Activated naive CD4-positive, alpha-beta T cell treated with anti-CD3 and anti-CD28 coated beads, Interleukin-2, amount 10 ng/mL, durations not matched to agents 7 days and 5 days (primary cell): ENCODE measurements at regions not wholly inside any gene's neighbourhood (a gene's known extent, or its start where the extent isn't known, plus 50 kb on each side); places are given as distances from the start of the nearest gene placed in this dataset.
"Not testable (repeated sequence)": the region's sequence is repeated elsewhere in the genome, so short reads cannot be mapped to it uniquely, and the experiment has no call there.

Source experiments
- CTCF ChIA-PET: fragments of 350-600 bp; sonication (Branson Sonifier 250); formaldehyde crosslinking; loops from one replicate; lab custom pipeline; 2021; ENCODE audit warnings: antibody characterized with exemption; lab: Charles Lee
- DNase-seq: peaks from one replicate; pipeline ENCODE4 v3.0.0-alpha.2; 2020
- H3K27ac Mint-ChIP-seq: one replicate; pipeline ENCODE4 v1.8.0; 2021; ENCODE audit warnings: mild to moderate bottlenecking, moderate library complexity, mixed read lengths
- H3K27me3 Mint-ChIP-seq: one replicate; pipeline ENCODE4 v1.8.0; 2021; ENCODE audit warnings: mild to moderate bottlenecking, mixed read lengths
- H3K36me3 Mint-ChIP-seq: one replicate; pipeline ENCODE4 v1.8.0; 2021; ENCODE audit warnings: mixed read lengths
- H3K4me1 Mint-ChIP-seq: one replicate; pipeline ENCODE4 v1.8.0; 2021; ENCODE audit warnings: mixed read lengths
- H3K4me3 Mint-ChIP-seq: one replicate; pipeline ENCODE4 v1.8.0; 2021; ENCODE audit warnings: mild to moderate bottlenecking, moderate library complexity, mixed read lengths
- H3K9me3 Mint-ChIP-seq: one replicate; pipeline ENCODE4 v1.8.0; 2021; ENCODE audit warnings: mixed read lengths

DNA sequence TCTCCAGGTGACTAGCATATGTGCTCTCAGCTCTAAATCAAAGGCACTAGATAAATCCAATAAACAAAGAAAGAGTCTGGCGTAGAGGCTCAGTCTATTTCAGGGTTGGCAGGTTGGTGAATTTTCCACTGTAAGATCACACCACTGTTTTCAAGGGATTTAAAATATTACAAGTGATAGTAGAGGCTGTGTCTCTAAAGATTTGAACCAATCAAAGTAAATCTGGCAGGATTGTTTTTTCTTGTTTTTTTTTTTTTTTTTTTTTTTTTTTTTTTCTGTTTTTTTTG lies 67.4 kb downstream of the MRPL57 start:
- CTCF ChIA-PET, H3K27ac Mint-ChIP-seq, DNase-seq, H3K4me3 Mint-ChIP-seq, H3K4me1 Mint-ChIP-seq, H3K36me3 Mint-ChIP-seq, H3K9me3 Mint-ChIP-seq: not testable (repeated sequence)
- peaks cover 14% of the 10 kb centered on the region for H3K27me3 Mint-ChIP-seq

- no peaks in the 10 kb centered on the region for H3K9me3 Mint-ChIP-seq
- DNase-seq, result no peak
- CTCF ChIA-PET, result no interaction called here
- H3K4me1 Mint-ChIP-seq, result no peaks in the 10 kb centered on the region
- no peaks in the 10 kb centered on the region for H3K36me3 Mint-ChIP-seq
- peaks cover 14% of the 10 kb centered on the region for H3K27me3 Mint-ChIP-seq
- no peak overlapping the region for H3K4me3 Mint-ChIP-seq
- H3K27ac Mint-ChIP-seq, result no peak overlapping the region
Observed at GRCh38 chr13:21246761-21247452, 70.4 kb downstream of the MRPL57 start.

GRCh38 chr13:21256351-21256761 lies 79.9 kb downstream of the MRPL57 start:
- CTCF ChIA-PET, result no interaction called here
- no peak for DNase-seq
- H3K27me3 Mint-ChIP-seq, result no peaks in the 10 kb centered on the region
- no peak overlapping the region for H3K27ac Mint-ChIP-seq
- no peaks in the 10 kb centered on the region for H3K36me3 Mint-ChIP-seq
- H3K9me3 Mint-ChIP-seq, result no peaks in the 10 kb centered on the region
- no peaks in the 10 kb centered on the region for H3K4me1 Mint-ChIP-seq
- no peak overlapping the region for H3K4me3 Mint-ChIP-seq

DNA sequence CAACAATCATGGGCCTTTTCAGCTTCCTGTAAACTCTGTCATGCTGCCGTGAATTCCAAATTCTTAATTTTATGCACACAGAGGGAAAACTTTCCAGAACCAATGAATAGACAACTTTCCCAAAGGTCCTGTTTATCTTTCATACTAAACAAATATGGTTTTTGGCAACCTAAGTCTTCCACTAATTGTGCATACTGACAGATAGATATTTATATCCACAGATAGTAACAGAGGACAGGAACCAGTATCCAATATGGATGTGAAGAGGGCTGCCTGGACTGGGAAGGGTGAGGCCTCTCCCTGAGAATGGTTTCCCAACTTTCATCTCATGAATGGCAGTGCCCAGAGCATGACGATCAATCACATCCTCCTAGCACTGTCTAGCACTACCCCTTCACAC lies 80.4 kb downstream of the MRPL57 start:
- Mint-ChIP-seq H3K27ac (no peak overlapping the region), H3K27me3 (no peaks in the 10 kb centered on the region)

DNA sequence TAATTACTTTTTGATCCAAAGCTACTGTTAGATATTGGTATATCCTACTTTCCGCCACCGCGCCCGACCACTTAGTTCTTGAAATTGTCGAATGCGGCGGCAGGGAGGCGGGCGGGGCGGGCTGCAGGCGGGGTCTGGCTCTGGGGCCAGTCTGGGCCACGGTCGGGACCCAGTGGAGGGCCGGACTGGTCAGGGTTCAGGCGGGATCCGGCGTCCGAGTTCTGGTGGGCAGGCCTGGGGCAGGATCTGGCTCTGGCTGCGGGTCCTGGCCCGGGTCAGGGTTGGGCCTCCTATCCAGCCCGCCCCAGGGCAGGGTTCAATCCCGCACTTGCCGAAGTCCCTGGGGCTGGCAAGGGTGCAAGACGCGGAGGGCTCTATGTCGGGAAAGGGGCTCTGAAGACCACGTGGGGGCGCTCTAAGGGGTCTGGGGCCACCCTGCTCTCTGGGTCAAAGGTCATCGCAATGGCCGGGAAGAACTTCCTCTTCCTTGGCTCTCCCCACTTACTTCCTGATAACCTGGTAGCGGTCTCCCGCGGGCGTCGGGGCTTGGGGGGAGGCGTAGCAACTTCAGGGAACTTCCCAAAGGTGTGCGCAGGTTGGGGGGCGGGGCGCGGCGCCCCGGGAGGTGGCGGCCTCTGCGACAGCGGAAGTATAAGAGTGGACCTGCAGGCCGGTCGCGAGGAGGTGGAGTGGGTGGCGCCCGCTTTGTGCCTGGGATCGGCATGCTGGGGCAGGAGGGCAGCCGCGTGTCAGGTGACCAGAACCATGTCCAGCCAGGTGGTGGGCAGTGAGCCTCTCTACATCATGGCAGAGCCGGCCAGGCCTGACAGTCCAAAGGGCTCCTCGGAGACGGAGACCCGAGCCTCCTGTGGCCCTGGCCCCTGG lies 83.4 kb downstream of the MRPL57 start:
- Mint-ChIP-seq H3K9me3 (no peaks in the 10 kb centered on the region), H3K27ac (no peak overlapping the region), H3K36me3 (no peaks in the 10 kb centered on the region), H3K4me1 (no peaks in the 10 kb centered on the region), H3K27me3 (peaks cover 3% of the 10 kb centered on the region), H3K4me3 (no peak overlapping the region)
- CTCF ChIA-PET, result no interaction called here
- DNase-seq, result no peak

More for the DNA sequence above, 80.4 kb downstream of the MRPL57 start:
- H3K4me3 Mint-ChIP-seq, result no peak overlapping the region
- H3K9me3 Mint-ChIP-seq, result no peaks in the 10 kb centered on the region
- CTCF ChIA-PET, result no interaction called here
- no peaks in the 10 kb centered on the region for H3K36me3 Mint-ChIP-seq
- no peak for DNase-seq
- no peaks in the 10 kb centered on the region for H3K4me1 Mint-ChIP-seq

- DNase-seq, H3K4me1 Mint-ChIP-seq, H3K4me3 Mint-ChIP-seq, CTCF ChIA-PET, H3K36me3 Mint-ChIP-seq, H3K9me3 Mint-ChIP-seq, H3K27me3 Mint-ChIP-seq, H3K27ac Mint-ChIP-seq: not testable (repeated sequence)
Observed at GRCh38 chr13:21260561-21261290, 84.3 kb downstream of the MRPL57 start.

- H3K36me3 Mint-ChIP-seq, H3K4me1 Mint-ChIP-seq, CTCF ChIA-PET, H3K27me3 Mint-ChIP-seq, H3K27ac Mint-ChIP-seq, H3K9me3 Mint-ChIP-seq, H3K4me3 Mint-ChIP-seq, DNase-seq: not testable (repeated sequence)
Observed at GRCh38 chr13:21261487-21262216, 85.2 kb downstream of the MRPL57 start.

- H3K4me3 Mint-ChIP-seq, H3K9me3 Mint-ChIP-seq, H3K27ac Mint-ChIP-seq, H3K27me3 Mint-ChIP-seq, H3K4me1 Mint-ChIP-seq, DNase-seq, CTCF ChIA-PET, H3K36me3 Mint-ChIP-seq: not testable (repeated sequence)
Observed at GRCh38 chr13:21263909-21264308, 87.5 kb downstream of the MRPL57 start.

DNA sequence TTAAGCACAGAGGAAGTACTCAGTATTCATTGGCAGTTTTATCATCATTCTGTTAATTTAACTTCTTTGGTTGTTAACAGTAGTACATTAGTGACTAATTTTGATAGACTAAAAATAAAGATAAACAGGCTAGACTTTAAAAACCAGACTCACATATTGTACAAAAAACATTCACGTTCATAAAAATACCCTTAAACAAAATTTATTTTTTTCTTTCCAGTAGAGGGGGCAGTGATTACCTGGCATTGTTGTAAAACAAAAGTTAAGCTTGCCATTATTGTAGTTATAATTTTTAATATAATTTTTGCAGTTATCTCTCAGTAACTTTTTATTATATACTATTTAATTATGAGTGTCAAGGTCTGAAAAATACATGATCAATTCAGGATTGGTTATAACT lies 92.0 kb downstream of the MRPL57 start:
- H3K27ac Mint-ChIP-seq, H3K9me3 Mint-ChIP-seq, H3K4me3 Mint-ChIP-seq, DNase-seq, H3K36me3 Mint-ChIP-seq, H3K4me1 Mint-ChIP-seq, H3K27me3 Mint-ChIP-seq: not testable (repeated sequence)
- CTCF ChIA-PET, result interaction anchor here (0.8 kb wide), 1 partner anchor 35 kb away, joined by 3 read pairs; no protein-coding TSS in a partner anchor

DNA sequence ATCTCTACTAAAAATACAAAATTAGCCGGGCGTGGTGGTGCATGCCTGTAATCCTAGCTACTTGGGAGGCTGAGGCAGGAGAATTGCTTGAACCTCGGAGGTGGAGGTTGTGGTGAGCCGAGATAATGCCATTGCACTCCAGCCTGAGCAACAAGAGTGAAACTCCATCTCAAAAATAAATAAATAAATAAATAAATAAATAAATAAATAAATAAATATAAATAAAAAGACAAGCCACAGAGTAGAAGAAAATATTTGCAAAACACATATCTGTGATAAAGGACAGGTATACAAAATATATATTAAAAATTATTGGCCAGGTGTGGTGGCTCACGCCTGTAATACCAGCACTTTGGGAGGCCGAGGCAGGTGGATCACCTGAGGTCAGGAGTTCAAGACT lies 96.0 kb downstream of the MRPL57 start:
- DNase-seq, H3K4me1 Mint-ChIP-seq, H3K27me3 Mint-ChIP-seq, H3K36me3 Mint-ChIP-seq, H3K9me3 Mint-ChIP-seq, H3K4me3 Mint-ChIP-seq, H3K27ac Mint-ChIP-seq, CTCF ChIA-PET: not testable (repeated sequence)

GRCh38 chr13:21274457-21274856 lies 98.0 kb downstream of the MRPL57 start:
- DNase-seq, H3K4me1 Mint-ChIP-seq, CTCF ChIA-PET, H3K36me3 Mint-ChIP-seq, H3K4me3 Mint-ChIP-seq, H3K9me3 Mint-ChIP-seq, H3K27me3 Mint-ChIP-seq, H3K27ac Mint-ChIP-seq: not testable (repeated sequence)

- Mint-ChIP-seq H3K27ac (no peak overlapping the region), H3K4me3 (no peak overlapping the region), H3K9me3 (no peaks in the 10 kb centered on the region), H3K36me3 (no peaks in the 10 kb centered on the region), H3K27me3 (no peaks in the 10 kb centered on the region), H3K4me1 (no peaks in the 10 kb centered on the region)
- CTCF ChIA-PET, result no interaction called here
- DNase-seq, result no peak
Observed at GRCh38 chr13:21282065-21282464, 105.6 kb downstream of the MRPL57 start.

DNA sequence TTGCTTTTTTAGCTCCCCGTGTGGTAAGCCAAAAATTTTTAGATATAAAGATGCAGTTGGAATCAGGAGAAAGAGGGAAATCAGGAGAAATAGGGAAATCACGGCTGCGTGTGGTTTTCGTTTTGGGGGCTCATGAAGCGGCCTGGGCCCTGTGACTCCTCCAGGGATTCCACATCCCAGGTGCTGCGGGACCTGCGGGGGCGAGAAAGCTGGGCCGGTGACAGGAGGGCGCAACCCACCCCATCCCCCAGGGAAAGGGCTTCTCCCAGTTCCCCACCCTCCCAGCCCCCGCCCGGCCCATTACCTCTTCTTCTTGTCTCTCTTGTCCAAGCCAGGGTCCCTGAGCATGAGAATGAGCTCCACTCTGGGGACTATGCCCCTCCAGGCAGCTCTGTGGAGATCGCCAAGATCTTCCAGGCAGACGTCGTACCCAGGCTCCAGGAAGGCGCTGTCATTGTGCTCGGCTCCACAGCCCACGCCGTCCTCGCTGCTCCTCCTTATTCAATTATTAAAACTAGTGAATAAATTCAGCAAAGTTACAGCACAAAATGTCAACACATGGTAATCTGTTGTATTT lies 111.0 kb downstream of the MRPL57 start:
- no peaks in the 10 kb centered on the region for H3K4me1 Mint-ChIP-seq

GRCh38 chr13:21289475-21289874 lies 113.0 kb downstream of the MRPL57 start:
- Mint-ChIP-seq H3K27me3 (no peaks in the 10 kb centered on the region), H3K4me1 (no peaks in the 10 kb centered on the region), H3K4me3 (no peak overlapping the region), H3K9me3 (peaks cover 2% of the 10 kb centered on the region), H3K27ac (no peak overlapping the region), H3K36me3 (no peaks in the 10 kb centered on the region)
- CTCF ChIA-PET, result no interaction called here
- no peak for DNase-seq

More for the DNA sequence above, 111.0 kb downstream of the MRPL57 start:
- Mint-ChIP-seq H3K27ac (no peak overlapping the region), H3K36me3 (no peaks in the 10 kb centered on the region), H3K27me3 (no peaks in the 10 kb centered on the region), H3K4me3 (no peak overlapping the region), H3K9me3 (peaks cover 2% of the 10 kb centered on the region)
- CTCF ChIA-PET, result interaction anchor here (1.0 kb wide), 1 partner anchor 202 kb away, joined by 3 read pairs; no protein-coding TSS in a partner anchor
- no peak for DNase-seq
